ENCODE measurements at regions not wholly inside any gene's neighbourhood (a gene's known extent, or its start where the extent isn't known, plus 50 kb on each side); places are given as distances from the start of the nearest gene placed in this dataset.

DNA sequence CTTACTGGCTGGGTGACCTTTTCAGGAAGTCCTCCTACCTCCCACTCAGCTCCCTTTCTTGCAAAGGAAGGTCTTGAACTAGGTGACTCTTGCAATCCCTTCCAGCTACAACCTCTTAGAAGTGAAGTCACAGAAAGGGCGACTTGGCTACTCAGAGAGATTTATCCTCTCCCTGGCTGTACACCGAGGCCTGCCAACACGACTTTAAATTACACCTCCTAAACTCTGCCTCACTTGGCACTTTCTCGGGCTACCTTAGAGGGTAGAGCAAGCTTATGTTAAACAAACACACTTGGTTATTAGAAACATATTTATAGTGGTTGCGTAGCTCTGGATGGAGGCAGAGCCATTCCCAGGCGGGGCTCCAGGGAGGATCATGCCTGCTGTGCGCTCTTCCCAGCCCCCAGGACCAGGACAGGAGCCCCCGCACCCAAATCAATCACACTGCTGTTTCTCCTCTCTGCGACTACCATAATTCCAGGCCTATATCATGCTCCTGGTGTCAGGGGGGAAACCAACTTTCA lies 358.4 kb downstream of the BUD13 start:
- TF ChIP-seq, protein P1, sequence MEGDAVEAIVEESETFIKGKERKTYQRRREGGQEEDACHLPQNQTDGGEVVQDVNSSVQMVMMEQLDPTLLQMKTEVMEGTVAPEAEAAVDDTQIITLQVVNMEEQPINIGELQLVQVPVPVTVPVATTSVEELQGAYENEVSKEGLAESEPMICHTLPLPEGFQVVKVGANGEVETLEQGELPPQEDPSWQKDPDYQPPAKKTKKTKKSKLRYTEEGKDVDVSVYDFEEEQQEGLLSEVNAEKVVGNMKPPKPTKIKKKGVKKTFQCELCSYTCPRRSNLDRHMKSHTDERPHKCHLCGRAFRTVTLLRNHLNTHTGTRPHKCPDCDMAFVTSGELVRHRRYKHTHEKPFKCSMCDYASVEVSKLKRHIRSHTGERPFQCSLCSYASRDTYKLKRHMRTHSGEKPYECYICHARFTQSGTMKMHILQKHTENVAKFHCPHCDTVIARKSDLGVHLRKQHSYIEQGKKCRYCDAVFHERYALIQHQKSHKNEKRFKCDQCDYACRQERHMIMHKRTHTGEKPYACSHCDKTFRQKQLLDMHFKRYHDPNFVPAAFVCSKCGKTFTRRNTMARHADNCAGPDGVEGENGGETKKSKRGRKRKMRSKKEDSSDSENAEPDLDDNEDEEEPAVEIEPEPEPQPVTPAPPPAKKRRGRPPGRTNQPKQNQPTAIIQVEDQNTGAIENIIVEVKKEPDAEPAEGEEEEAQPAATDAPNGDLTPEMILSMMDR (IDR thresholded peaks at IDR 0.05) = no peak
- TF ChIP-seq POLR2AphosphoS5 (IDR thresholded peaks at IDR 0.05) = no peak

Data from prostate gland (tissue), 2 donors.